Spleen (tissue), 7 donors: ENCODE measurements at regions not wholly inside any gene's neighbourhood (a gene's known extent, or its start where the extent isn't known, plus 50 kb on each side); places are given as distances from the start of the nearest gene placed in this dataset.

Source experiments
- POLR2A ChIP-seq, 3 donors: fragments of 450-650 bp; IDR thresholded peaks; one replicate each; pipeline ENCODE4 v1.5.1; 2017; ENCODE audit warnings: antibody characterized with exemption in 3 of 3, mild to moderate bottlenecking in 1 of 3
- TF ChIP-seq, protein P1 (sequence below), 11 experiments: fragments of 200-600 bp in 7 of 11; fragments of 450-650 bp in 4 of 11; sonication (generic) in 4 of 11; IDR thresholded peaks in 8 of 11; conservative IDR thresholded peaks in 3 of 11; 1 replicate in 7 of 11; 2 replicates in 4 of 11; pipeline versions ENCODE4 v1.4.0 to v1.8.0; 2016 to 2021; ENCODE audit warnings: antibody characterized with exemption in 11 of 11, inconsistent platforms in 4 of 11, mild to moderate bottlenecking in 1 of 11
- donor health status: DM: no; HTN: no; CAD: no; lungs with moderate emphysema.
- donor health status: DM: no; HTN: no; CAD: no.
- donor health status: DM: no; HTN: no; CAD: no.

DNA sequence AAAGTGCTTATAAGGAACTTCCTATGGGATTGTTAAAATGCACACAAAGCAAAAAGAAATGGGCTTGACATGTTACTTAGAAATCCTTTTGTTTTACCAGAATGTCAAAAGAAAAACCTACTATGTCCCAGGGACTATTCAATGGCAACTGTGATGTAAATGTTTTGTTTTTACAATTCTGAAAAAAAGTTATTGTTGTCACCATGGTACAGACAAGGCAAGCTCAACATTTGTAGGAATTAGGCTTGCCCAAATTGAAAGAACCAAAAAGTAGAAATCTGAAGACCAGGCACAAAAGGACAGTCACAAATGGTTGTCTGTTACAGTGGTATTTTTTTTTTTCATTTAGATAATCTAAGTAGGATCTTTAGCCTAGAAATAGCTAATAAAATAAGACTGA is 638.6 kb downstream of the STPG2 start:
- TF ChIP-seq, protein P1, sequence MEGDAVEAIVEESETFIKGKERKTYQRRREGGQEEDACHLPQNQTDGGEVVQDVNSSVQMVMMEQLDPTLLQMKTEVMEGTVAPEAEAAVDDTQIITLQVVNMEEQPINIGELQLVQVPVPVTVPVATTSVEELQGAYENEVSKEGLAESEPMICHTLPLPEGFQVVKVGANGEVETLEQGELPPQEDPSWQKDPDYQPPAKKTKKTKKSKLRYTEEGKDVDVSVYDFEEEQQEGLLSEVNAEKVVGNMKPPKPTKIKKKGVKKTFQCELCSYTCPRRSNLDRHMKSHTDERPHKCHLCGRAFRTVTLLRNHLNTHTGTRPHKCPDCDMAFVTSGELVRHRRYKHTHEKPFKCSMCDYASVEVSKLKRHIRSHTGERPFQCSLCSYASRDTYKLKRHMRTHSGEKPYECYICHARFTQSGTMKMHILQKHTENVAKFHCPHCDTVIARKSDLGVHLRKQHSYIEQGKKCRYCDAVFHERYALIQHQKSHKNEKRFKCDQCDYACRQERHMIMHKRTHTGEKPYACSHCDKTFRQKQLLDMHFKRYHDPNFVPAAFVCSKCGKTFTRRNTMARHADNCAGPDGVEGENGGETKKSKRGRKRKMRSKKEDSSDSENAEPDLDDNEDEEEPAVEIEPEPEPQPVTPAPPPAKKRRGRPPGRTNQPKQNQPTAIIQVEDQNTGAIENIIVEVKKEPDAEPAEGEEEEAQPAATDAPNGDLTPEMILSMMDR (IDR thresholded peaks at IDR 0.05 in 8 of 11, conservative IDR thresholded peaks at IDR 0.05 in 3 of 11) = no peak
- no peak for TF ChIP-seq POLR2A (IDR thresholded peaks at IDR 0.05)
